HG03460 (cell line): ENCODE measurements at regions not wholly inside any gene's neighbourhood (a gene's known extent, or its start where the extent isn't known, plus 50 kb on each side); places are given as distances from the start of the nearest gene placed in this dataset.

ENCODE experiments used
- ATAC-seq: cut with Tn5 transposase; IDR thresholded peaks from one replicate; pipeline ENCODE4 v1.9.1; 2021; ENCODE audit not compliant: unreplicated experiment

DNA sequence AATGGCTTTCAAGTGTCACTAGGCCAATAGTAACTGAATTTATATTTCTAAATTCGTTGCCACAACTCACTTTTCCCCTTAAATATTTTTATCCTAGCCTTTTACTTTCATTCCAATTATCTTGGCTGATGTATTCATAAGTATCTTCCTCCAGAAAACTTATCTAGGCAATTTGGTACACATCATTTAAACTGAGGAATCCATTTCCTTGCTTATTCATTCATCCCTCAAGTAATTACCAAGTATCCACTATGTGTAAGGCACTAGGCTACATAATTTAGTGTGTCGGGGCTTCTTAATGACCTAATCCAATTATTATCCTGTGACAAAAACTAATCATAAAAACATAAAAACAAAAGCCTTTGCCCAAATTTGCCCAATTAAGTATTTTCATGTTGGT lies 258.3 kb upstream of the TCF21 start:
- ATAC-seq: no peak

GRCh38 chr6:133631421-133631820 lies 257.5 kb upstream of the TCF21 start:
- ATAC-seq: no peak

DNA sequence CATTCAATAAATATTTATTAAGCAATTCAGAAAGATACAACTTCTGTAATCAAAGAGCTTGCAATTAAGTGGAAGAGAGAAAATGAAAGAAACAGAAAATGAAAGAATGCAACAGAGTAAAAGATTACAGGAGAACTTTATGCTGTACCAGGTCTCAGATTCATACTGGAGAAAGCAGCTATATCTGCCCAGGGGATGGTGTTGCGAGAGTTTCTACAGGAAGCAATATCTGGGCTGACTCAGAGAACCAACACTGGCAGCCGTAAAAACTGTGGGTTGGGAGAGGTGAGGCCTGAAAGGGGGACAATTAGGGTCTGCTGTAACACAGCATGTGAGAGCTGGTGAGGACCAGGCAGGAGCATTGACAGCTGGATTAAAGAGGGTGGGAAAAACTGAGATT lies 256.7 kb upstream of the TCF21 start:
- no peak for ATAC-seq

DNA sequence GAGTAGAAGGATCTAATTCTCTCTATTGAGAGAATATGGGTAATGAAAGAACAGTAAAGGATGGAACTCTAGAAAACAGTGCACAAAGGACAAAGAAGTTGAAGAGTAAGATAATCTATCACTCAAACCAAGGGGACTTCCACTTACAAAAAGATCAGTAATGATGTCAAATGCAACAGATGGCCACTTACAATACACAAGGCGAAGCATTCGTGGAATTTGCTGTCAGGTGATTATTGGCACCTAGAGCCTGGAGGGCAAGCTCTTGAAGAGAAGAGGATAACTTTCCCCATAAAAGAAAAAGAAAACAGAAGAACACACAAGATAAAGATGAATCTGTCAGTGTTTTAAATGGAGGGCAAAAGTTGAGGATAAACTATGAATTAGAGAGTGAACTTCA lies 256.0 kb upstream of the TCF21 start:
- no peak for ATAC-seq

- ATAC-seq: no peak
Measured at GRCh38 chr6:133634474-133634873, 254.4 kb upstream of the TCF21 start.

GRCh38 chr6:133635447-133635846 lies 253.5 kb upstream of the TCF21 start:
- ATAC-seq: no peak

DNA sequence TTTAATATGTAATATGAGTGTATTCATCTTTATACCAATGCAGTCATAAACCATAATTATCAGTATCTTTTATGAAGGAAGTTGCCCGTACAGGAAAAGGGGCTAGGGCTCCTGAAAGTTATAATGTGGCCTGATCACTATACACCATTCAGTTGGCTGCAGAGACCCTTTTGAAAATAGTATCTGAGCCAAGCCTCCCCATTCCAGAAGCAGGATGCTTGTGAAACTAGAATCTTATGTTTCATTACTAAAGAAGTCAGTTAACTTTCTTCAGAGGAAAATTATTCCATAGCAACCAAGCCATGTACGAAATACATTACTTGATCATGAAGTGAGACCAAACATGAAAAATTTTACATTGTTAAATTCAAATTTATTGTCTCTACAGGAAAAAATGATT lies 251.5 kb upstream of the TCF21 start:
- ATAC-seq: no peak

DNA sequence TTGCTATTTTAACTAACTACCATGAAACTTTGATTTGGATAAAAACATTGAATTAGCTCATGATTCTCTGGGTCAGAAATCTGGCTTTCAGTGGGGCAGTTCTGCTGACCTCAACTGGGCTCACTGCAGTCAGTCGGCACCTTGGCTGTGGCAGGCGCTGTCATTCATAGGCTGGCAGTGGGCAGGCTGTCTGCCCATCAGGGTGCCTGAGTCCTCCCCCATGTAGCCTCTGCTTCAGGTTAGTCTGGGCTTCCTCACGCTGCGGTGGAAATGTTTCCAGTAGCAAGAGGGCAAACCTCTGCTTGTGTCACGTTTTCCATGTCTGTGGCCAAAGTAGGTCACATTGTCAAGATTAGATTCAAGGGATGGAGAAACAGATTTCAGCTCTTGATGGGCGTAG lies 251.0 kb upstream of the TCF21 start:
- ATAC-seq: no peak

DNA sequence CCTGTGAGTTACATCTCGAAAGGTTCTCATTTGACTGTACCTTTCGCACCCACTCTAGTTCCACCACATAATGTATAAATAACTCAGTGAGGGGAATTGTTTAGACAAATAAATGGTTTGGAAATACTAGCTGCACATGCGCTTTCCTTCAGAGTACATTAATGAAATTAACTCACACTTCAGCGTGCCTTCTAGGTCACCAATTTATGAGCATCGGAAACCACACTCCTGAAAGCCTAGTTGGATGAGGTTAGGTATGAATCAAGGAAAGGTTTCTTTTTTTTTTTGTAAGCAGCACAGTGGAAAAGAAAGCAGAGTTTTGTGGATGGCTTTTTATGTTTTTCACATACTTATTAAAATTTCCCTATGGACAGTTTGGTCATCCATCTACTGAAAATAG lies 247.8 kb upstream of the TCF21 start:
- ATAC-seq: no peak

- no peak for ATAC-seq
Measured at GRCh38 chr6:133644548-133644891, 244.4 kb upstream of the TCF21 start.

GRCh38 chr6:133644892-133645619 lies 243.9 kb upstream of the TCF21 start:
- ATAC-seq: no peak

GRCh38 chr6:133645966-133646740 lies 242.8 kb upstream of the TCF21 start:
- no peak for ATAC-seq

- ATAC-seq: no peak
Measured at GRCh38 chr6:133648581-133648980, 240.3 kb upstream of the TCF21 start.

- ATAC-seq: no peak
Measured at GRCh38 chr6:133671376-133671775, 217.5 kb upstream of the TCF21 start.

GRCh38 chr6:133673056-133673455 lies 215.9 kb upstream of the TCF21 start:
- ATAC-seq: no peak

DNA sequence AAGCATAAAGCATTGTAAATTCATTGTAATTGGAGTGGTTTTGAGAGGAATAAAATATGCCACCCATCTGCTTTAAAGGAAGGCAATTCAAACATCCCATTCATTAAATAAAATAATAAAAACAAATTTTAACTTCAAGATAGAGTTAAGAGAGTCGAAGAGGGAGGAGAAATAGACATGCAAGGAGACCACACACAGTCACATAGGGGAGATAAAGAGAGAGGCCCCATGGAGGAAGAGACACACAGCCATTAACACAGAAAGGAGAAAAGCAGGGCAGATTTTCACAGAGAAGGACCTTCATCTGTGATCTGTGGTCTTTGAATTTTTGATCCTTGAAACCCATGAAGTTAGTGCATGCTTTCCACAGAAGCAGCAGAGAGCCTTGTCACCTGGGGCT lies 214.3 kb upstream of the TCF21 start:
- no peak for ATAC-seq

DNA sequence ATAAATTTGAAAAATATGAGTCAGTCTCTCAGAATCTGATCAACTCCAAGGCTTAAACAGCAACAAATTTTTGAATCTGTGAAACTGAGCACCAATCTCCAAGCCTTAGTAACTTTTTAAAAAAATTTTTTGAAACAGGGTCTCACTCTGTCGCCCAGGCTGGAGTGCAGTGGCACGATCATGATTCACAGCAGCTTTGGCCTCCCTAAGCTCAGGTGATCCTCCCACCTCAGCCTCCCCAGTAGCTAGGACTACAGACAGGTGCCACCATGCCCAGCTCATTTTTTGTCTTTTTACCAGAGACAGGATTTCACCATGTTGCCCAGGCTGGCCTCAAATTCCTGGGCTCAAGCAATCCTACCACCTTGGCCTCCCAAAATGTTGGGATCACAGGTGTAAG lies 207.9 kb upstream of the TCF21 start:
- ATAC-seq: no peak

DNA sequence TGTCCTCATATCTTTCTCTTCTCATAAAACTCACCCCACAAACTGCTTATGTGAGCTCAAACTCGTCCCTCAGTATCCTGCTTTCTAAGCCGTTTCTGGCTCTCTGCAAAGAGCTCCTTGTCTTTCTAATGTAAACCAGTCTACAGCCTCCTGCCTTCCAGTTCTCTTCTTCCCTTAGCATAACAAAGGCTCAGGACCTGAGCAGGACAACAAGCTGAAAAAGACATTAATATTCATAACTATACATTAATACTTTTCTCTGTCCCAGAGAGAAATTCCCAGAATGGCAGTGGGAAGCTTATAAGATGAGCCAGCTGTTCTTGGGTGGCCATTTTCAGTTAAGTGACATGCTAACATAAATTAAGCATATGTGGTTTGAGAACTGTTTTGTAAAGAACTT lies 207.0 kb upstream of the TCF21 start:
- no peak for ATAC-seq

- ATAC-seq: no peak
Measured at GRCh38 chr6:133682506-133683307, 206.2 kb upstream of the TCF21 start.

DNA sequence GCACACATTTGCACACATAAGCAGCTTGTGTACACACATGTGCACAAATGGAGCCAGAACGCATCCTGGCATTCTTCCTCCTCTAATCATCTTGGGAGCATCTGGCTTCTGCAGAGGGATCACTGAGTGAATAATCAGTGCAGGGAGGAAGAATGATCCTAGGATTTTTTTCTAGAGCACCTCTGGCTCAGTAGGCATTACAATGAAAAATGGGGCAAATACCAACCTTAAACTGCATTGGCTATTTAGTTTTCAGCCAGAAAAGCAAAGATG lies 205.7 kb upstream of the TCF21 start:
- no peak for ATAC-seq

- no peak for ATAC-seq
Measured at GRCh38 chr6:133683606-133684005, 205.3 kb upstream of the TCF21 start.
